HTR-8/SVneo (cell line): ENCODE measurements at regions not wholly inside any gene's neighbourhood (a gene's known extent, or its start where the extent isn't known, plus 50 kb on each side); places are given as distances from the start of the nearest gene placed in this dataset.

Experiments used
- DNase-seq: peaks from one replicate; pipeline ENCODE4 v3.0.0; 2011; ENCODE audit warnings: low spot score, mixed read lengths; ENCODE audit not compliant: insufficient read length
- FAIRE-seq: peaks from 2 replicates; lab custom pipeline; 2011; peaks lifted over from hg19 to GRCh38; lab: Jason Lieb, UNC

DNA sequence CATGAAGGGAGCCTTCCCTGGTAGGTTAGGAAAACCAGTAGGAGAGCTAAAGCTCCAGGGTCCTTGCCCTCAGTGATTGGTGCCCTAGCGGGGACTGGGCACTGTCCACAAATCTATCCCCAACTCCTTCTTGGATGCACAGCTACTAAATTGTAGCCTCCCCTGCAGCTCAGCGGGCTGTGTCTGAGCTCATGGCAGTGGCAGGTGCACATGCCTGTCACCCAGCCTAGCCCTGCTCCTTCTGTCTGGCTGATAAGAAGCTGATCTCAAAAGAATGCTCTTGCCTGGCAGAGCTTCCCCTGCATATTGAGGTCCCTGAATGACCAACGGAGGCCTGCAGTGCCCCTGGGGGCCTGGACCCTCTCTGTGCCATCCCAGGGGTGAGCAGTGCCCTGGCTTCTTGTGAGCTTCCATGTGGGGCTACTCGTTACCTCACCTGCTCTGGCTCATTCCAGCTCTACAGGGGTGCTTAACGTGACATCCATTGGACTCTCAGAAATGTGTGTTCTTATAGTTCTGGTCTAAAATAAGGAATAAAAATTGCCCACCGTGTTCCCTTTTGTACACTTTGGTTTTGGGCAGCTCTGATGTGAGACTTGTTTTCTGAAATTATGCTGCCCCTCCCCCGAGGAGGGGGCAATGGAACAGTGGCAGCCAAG lies 59.8 kb upstream of the ANTXRL start:
- no peak for FAIRE-seq
- no peak for DNase-seq

DNA sequence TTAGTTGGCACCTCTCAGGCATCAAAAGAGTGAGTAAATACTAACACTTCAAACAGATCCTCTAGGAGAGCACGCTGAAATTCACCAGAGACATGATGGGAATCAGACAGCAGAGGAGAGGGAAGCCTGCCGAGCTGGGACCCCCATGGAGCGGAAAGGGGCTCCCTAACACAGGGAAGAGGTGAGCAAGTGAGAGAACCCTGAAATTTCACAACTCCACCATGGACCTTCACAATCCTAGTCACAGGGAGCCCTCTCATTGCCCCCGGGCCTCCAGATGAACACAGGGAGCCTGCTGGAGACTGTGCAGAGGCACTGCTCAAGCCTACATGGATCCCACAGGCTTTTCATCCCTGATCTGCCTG lies 59.2 kb upstream of the ANTXRL start:
- DNase-seq = no peak
- no peak for FAIRE-seq

DNA sequence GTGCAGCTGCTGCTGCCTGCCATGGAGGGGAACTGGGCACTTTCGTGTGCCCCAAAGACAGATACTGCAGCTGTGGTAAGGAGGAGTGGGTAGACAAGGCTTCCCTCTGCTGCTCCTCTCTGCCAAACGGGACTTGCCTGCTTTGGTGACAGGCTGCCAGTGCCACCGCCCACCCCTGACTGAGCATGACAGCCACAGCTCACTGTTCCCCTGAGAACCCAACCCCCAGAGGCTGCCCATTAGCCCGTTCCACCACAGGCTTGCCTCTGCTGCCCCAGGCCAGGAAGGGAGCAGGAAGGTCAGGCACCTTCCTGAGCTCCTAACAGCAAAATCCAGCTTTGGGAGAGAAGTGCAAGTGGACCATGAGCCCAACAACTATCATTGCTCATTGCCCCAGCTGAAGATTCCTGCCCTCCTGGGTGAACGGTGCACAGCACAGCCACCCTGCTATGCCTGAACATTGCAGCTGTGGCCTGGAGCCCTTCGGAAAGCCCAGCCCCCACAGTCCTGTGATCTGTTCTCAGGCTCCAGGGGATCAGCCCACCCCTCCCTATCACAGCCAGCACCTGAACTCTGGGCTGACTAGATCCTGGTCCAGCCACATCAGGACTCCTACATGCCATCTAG lies 58.7 kb upstream of the ANTXRL start:
- DNase-seq (no peak), FAIRE-seq (no peak)

DNA sequence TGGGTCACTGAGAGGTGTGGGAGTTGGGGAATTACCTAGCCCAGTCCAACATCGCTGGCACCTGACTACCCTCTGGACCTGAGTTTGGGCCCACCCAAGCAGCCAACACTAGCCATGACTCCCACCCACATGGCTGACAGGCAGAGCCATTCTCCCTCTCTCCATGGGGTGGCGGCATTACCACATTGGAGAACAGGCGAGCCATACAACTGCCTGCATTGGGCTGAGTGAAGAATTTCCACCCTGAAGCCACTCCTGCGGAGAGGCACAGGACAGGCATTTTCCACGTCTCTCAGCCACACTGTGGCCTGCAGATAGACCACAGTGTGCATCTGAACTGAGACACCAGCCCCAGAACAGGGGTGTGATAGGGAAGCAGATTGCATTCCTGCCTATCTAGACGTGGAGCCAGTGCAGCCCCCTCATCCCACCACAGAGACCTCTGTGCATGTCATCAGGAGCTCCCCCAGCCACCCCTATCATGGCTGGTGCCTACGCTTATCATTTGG lies 58.2 kb upstream of the ANTXRL start:
- peak; percentile 77 for DNase-seq
- FAIRE-seq = no peak

DNA sequence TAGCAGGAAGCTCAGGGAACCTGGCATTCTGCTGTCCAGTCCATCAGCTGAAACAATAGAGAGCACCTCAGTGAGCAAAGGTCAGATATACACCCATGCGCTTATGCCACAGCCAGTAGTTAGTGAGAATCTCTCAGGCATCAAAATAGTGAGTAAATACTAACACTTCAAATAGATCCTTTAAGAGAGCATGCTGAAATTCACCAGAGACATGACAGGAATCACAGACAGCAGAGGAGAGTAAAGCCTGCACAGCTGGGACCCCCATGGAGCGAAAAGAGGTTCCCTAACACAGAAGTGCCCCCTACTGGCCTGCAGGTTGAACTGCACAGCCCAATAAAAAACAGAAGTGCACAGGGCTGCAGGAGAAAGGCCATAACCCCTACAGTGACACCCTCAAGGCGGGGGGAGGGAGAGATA lies 57.6 kb upstream of the ANTXRL start:
- FAIRE-seq (no peak), DNase-seq (peak; percentile 24)

DNA sequence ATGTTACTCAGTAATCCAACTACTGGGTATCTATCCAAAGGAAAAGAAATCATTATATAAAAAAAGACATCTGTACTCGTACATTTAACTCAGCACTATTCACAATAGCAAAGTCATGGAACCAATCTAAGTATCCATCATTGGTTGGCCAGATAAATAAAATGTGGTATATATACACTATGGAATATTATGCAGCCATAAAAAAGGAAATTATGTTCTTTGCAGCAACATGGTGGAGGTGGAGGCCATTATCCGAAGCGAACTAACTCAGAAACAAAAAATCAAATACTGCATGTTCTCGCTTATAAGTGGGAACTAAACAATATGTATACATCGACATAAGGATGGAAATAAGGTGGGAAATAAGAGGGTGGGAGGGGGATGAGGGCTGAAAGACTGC lies 56.2 kb upstream of the ANTXRL start:
- DNase-seq (no peak), FAIRE-seq (no peak)

DNA sequence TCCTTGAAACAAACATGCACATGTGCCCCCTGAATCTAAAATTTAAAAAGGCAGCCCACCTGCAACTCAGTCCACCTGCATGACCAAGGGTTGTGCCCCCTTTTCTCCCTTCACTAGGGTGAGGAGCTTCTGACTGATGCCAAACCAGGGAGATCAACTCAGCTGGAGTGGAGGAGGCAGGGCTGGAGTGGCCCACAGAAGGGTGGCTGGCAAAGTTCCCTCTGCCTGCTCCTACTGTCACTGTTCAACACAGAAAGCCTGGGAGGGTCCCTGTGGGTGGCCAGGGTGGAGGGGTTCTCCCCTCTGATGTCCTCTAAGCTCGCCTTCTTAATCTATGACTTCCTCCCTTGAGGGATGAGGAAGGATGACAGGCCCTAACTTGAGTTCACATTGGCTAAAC lies 55.7 kb upstream of the ANTXRL start:
- no peak for FAIRE-seq
- no peak for DNase-seq

DNA sequence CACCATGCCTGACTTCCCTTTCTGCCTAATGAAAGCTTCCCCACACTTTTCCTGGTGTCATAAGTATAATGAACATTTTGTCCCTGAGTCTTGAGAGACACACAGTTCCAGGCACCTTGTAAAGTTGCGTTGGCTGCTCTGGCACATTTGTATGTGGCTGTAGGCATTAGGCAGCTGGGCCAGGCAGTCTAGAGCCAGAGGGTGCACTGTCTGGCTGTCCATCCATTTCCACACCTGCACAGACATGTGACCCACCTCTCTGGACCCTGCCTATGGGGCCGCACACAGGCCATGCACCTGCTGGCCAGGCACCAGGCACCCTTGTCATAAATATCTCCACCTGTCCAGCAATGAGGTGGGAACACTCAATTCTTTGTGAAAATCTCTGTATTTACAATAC lies 54.7 kb upstream of the ANTXRL start:
- DNase-seq (no peak), FAIRE-seq (no peak)

DNA sequence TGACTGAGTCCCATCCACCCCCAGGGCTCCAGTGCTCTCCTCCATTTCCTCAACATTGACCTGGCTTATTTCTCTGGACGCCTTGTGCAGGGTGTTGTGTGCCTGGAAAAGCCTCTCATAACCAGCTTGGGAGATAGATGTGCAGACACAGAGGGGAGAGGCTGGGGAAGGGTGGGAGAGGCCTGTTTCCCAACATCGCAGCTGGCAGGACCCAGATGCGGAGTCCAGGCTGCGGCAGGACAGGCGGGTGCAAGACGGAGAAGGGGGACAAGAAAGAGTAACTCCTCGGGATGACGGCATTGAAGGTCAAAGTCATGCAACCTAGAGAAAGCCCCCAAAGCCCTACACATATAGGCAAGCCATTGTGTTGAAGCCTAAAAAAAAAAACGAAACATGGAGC lies 54.1 kb upstream of the ANTXRL start:
- DNase-seq (no peak), FAIRE-seq (no peak)

DNA sequence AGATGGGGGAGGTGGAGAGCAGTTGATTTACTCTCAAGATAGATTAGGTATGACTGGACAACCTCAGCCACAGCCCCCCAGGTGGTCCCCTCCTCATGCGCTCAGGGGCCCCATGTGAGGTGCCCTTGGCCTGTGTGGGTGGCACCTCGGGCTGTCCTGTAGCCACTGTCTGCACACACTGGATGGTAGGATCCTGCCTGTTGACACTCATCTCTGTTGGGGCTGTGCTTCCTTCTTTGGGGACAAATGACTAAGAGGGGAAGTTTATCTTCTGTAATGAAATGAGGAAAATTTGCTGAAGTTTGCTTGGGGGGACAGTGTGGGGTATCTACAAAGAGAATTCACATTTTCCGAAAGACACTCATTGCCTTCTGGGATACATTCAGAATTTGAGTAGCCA lies 53.6 kb upstream of the ANTXRL start:
- FAIRE-seq (no peak), DNase-seq (no peak)

DNA sequence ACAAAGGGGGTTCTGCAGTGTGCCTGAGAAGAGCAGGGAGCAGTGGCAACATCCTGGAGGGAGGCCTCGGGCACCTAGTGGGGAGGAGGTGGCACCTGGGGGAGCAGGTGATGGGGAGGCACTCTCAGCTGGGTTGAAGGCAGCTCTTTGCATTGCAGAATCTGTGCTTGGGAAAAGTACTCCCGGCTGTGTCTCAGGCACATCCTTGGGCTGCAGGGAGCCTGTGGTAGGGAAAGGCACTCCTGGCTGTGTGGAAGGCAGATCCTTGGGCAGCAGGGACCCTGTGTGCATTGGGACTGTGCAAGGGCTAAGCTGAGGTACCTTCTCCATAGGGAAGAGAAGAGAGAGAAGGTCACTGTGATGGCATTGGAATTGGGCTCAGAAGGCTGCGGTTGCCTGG lies 52.8 kb upstream of the ANTXRL start:
- FAIRE-seq = no peak
- no peak for DNase-seq

DNA sequence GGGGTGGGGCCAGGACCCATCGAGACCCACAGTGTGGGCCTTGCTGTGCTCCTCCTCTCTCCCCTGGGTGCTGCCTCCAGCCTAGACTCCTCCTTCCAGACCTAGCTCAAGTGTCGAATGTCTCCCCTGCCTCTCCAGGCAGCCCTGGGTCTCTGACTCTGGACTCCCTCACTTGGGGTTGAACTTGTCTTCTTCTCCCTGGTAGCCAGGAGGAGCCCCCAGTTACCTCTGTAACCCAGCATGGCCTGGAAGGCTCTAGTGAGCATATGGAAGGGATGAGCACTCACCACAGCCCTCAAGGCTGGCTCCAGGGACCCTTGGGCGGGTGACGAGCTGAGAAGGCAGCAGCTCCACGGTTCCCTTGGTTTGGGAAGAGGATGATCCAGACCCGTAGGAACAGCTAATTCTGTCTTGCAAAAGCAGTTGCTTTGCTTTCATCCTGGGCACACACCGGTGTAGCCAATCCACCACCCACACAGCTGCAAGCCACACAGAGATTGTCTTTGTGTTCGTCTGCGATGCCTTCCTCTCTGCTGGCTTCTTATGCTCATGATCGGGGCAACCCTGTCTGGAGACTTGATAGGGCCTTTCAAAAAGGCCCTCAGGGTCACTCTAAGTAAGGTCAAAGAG lies 52.3 kb upstream of the ANTXRL start:
- no peak for FAIRE-seq
- no peak for DNase-seq

DNA sequence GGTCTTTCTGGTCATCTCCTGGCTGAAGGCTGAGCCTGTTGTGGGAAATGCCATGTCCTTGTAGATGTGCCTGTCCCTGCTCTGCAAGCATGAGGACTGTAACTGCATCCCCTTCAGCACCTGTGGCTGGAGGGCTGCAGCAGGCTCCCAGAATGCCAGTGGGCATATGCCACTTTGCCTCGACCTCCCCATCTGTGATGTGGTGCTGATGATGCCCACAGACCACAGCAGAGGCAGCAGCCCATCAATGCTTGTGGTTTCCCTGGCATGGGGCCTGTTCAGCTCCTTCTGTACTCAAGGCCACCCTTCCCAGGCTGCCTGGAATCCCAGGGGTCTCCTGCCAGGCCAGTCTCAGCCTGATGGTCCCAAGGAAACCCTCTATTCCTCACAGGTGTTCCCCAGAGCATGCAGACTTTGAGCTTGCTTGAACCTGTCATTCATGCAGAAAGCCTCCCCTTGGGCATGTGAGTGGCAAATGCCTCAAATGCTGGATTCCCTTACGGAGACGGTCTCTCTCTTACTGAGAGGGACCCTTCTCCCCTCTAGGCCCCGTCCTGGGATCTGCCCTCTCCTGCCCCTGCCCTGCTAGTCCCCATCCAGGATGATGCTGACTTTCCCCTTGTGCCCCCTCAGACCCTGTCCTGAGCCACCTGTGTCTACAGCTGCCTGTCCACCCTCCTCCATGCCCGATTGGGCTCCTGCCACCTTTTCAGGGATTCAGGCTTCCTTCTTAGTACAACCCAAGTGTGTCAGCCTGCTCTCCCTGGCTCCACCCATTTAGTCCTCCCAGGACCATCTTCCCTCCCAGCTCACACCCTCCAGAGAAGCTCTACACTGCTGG lies 50.9 kb upstream of the ANTXRL start:
- DNase-seq (no peak), FAIRE-seq (no peak)

DNA sequence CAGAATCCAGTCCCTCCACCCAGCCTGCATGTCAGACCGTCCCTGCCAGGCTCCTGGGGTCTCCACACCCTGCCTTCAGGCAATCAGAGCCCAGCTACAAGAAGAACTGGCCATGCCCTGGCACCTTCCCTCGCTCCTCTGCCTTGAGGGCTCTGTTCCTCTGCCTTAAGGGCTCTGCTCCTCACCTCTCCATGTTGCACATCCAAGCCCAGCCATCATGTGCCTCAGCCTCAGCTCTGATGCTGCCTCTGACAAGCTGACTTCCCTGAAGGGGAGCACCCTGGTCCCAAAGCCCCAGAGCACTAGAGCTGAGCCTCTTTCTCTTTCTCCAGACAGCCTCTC lies 50.3 kb upstream of the ANTXRL start:
- FAIRE-seq (no peak), DNase-seq (no peak)

DNA sequence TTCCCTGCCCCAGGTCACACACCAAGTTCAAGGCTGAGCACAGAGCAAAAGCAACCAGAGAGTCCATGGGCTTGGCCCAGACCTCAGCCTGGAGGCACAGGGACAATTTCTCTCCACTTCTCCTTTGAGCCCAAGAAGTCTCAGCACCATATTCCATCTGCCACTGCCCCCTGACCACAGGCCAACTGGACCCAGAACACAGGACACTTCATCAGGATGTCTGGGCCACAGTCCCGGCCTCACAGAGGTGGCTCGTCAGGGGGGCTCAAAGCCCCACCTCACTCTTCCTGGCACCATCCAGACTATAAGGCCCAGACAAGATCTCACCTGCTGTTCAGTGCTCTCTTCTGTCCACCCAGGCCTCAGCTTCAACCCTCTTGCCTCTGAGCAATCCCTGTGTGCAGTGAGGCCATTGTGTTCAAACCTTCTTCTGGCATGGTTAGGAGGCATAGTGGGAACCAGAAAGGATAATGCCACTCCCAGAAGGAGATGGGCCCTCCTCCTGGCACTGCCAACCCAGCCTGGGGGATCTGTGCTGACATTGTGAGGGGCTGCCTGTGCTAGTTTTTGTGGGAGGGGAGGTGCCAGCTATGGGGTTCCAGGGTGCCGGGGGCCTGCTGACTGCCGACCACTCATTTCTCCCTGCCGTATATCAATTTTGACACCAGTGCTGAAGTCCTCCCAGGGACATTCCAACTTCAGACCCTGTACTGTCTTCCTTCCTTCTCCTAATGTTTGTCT lies 49.7 kb upstream of the ANTXRL start:
- FAIRE-seq (no peak), DNase-seq (no peak)
